ENCODE measurements at regions not wholly inside any gene's neighbourhood (a gene's known extent, or its start where the extent isn't known, plus 50 kb on each side); places are given as distances from the start of the nearest gene placed in this dataset.
"Not testable (repeated sequence)": the region's sequence is repeated elsewhere in the genome, so short reads cannot be mapped to it uniquely, and the experiment has no call there.

DNA sequence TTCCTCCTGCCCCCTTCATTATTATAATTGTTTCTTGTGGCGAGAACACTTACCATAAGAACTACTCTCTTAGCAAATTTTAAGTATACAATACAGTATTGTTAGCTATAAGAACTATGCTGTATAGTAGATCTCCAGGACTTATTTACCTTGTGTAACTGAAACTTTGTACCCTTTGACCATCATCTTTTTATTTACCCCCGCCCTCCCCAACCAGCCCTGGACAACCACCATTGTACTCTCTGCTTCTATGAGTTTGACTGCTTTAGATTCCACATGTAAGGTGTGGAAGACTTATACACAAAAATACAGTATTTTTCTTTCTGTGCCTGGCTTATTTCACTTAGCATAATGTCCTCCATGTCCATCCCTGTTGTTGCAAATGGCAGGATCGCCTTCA, 161.1 kb downstream of the PHF8 start:
- no peak for FAIRE-seq
- no peaks in the 10 kb centered on the region for H3K36me3 Mint-ChIP-seq (ENCODE audit: low read depth, unreplicated experiment)

DNA sequence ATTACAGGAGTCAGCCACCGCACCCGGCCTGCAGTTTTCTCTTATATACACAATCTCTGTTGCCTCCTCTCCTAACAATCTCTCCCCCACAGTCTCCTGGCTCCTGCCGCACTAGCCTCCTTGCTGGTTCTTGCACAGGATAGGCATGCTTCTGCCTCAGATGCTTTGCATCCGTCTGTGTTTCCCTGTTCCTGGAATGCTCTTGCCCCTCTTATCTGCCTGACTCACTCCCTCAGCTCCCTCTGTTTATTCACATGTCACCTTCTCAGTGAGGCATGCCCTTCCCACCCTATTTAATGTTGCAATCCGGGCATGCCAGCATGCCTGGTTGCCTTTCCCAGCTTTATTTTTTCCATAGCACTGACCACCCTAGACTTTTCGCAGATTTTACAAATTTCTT, 161.9 kb downstream of the PHF8 start:
- Mint-ChIP-seq H3K4me3 (ENCODE audit: unreplicated experiment) (no peak overlapping the region), H3K27me3 (ENCODE audit: low read depth, unreplicated experiment) (no peaks in the 10 kb centered on the region), H3K27ac (ENCODE audit: unreplicated experiment) (peak overlapping the region; percentile 82), H3K36me3 (ENCODE audit: low read depth, unreplicated experiment) (no peaks in the 10 kb centered on the region), H3K4me1 (ENCODE audit: low read depth, unreplicated experiment) (peaks cover 4% of the 10 kb centered on the region), H3K9me3 (ENCODE audit: unreplicated experiment) (peaks cover under 1% of the 10 kb centered on the region)
- Histone ChIP-seq H3K9ac (ENCODE audit: low read length) (no peak overlapping the region), H3K79me2 (ENCODE audit: insufficient read depth, low read length) (no peaks in the 10 kb centered on the region), H3K27me3 (ENCODE audit: insufficient read depth, low read length) (no peaks in the 10 kb centered on the region), H3K4me1 (ENCODE audit: insufficient read depth, low read length) (no peaks in the 10 kb centered on the region), H3K4me3 (ENCODE audit: insufficient read depth, low read depth, low read length) (no peak overlapping the region), H3K36me3 (ENCODE audit: insufficient read depth, low read length) (no peaks in the 10 kb centered on the region), H3K9me3 (ENCODE audit: insufficient read depth, low read depth, low read length) (no peaks in the 10 kb centered on the region), H3K4me2 (ENCODE audit: low read length) (no peak overlapping the region), H3K27ac (ENCODE audit: low read depth, low read length) (no peak overlapping the region), H4K20me1 (ENCODE audit: insufficient read depth, low read length) (no peaks in the 10 kb centered on the region), H2AFZ (ENCODE audit: low read depth, low read length) (no peak overlapping the region)
- no peak for TF ChIP-seq EZH2 (IDR thresholded peaks at IDR 0.05; ENCODE audit: insufficient read depth, low read length)
- TF ChIP-seq, protein P1, sequence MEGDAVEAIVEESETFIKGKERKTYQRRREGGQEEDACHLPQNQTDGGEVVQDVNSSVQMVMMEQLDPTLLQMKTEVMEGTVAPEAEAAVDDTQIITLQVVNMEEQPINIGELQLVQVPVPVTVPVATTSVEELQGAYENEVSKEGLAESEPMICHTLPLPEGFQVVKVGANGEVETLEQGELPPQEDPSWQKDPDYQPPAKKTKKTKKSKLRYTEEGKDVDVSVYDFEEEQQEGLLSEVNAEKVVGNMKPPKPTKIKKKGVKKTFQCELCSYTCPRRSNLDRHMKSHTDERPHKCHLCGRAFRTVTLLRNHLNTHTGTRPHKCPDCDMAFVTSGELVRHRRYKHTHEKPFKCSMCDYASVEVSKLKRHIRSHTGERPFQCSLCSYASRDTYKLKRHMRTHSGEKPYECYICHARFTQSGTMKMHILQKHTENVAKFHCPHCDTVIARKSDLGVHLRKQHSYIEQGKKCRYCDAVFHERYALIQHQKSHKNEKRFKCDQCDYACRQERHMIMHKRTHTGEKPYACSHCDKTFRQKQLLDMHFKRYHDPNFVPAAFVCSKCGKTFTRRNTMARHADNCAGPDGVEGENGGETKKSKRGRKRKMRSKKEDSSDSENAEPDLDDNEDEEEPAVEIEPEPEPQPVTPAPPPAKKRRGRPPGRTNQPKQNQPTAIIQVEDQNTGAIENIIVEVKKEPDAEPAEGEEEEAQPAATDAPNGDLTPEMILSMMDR (IDR thresholded peaks at IDR 0.05; ENCODE audit: insufficient read depth, low read depth, low read length), result no peak
- FAIRE-seq, result no peak
- DNase-seq (ENCODE audit: low read depth), result peak; percentile 74

More for the DNA sequence above, 161.1 kb downstream of the PHF8 start:
- no peak overlapping the region for H3K4me3 ChIP-seq (ENCODE audit: insufficient read depth, low read depth, low read length)
- H3K27me3 ChIP-seq (ENCODE audit: insufficient read depth, low read length), result no peaks in the 10 kb centered on the region
- no peaks in the 10 kb centered on the region for H3K9me3 Mint-ChIP-seq (ENCODE audit: unreplicated experiment)
- H3K4me1 ChIP-seq (ENCODE audit: insufficient read depth, low read length), result no peaks in the 10 kb centered on the region
- H4K20me1 ChIP-seq (ENCODE audit: insufficient read depth, low read length), result no peaks in the 10 kb centered on the region
- H3K4me3 Mint-ChIP-seq (ENCODE audit: unreplicated experiment), result no peak overlapping the region
- TF ChIP-seq, protein P1 (IDR thresholded peaks at IDR 0.05; ENCODE audit: insufficient read depth, low read depth, low read length), result no peak
- no peak for TF ChIP-seq EZH2 (IDR thresholded peaks at IDR 0.05; ENCODE audit: insufficient read depth, low read length)
- no peaks in the 10 kb centered on the region for H3K27me3 Mint-ChIP-seq (ENCODE audit: low read depth, unreplicated experiment)
- H3K9me3 ChIP-seq (ENCODE audit: insufficient read depth, low read depth, low read length), result no peaks in the 10 kb centered on the region
- no peaks in the 10 kb centered on the region for H3K79me2 ChIP-seq (ENCODE audit: insufficient read depth, low read length)
- H3K27ac ChIP-seq (ENCODE audit: low read depth, low read length), result no peak overlapping the region
- no peaks in the 10 kb centered on the region for H3K36me3 ChIP-seq (ENCODE audit: insufficient read depth, low read length)
- peaks cover 4% of the 10 kb centered on the region for H3K4me1 Mint-ChIP-seq (ENCODE audit: low read depth, unreplicated experiment)
- no peak overlapping the region for H2AFZ ChIP-seq (ENCODE audit: low read depth, low read length)
- H3K9ac ChIP-seq (ENCODE audit: low read length), result no peak overlapping the region
- H3K4me2 ChIP-seq (ENCODE audit: low read length), result no peak overlapping the region
- no peak overlapping the region for H3K27ac Mint-ChIP-seq (ENCODE audit: unreplicated experiment)
- DNase-seq (ENCODE audit: low read depth), result no peak

GRCh38 chrX:53880786-53881185, 163.5 kb downstream of the PHF8 start:
- not testable (repeated sequence) for H3K4me3 ChIP-seq (ENCODE audit: insufficient read depth, low read depth, low read length); H3K4me1 Mint-ChIP-seq (ENCODE audit: low read depth, unreplicated experiment); H3K27ac ChIP-seq (ENCODE audit: low read depth, low read length); H3K79me2 ChIP-seq (ENCODE audit: insufficient read depth, low read length); H3K4me2 ChIP-seq (ENCODE audit: low read length); H3K27me3 Mint-ChIP-seq (ENCODE audit: low read depth, unreplicated experiment); H3K9me3 Mint-ChIP-seq (ENCODE audit: unreplicated experiment); H2AFZ ChIP-seq (ENCODE audit: low read depth, low read length); H3K27ac Mint-ChIP-seq (ENCODE audit: unreplicated experiment); H3K9ac ChIP-seq (ENCODE audit: low read length); H3K9me3 ChIP-seq (ENCODE audit: insufficient read depth, low read depth, low read length); H4K20me1 ChIP-seq (ENCODE audit: insufficient read depth, low read length); H3K36me3 ChIP-seq (ENCODE audit: insufficient read depth, low read length); DNase-seq (ENCODE audit: low read depth); H3K27me3 ChIP-seq (ENCODE audit: insufficient read depth, low read length); H3K4me1 ChIP-seq (ENCODE audit: insufficient read depth, low read length); H3K4me3 Mint-ChIP-seq (ENCODE audit: unreplicated experiment); H3K36me3 Mint-ChIP-seq (ENCODE audit: low read depth, unreplicated experiment)
- peak; percentile 67 for FAIRE-seq
